ENCODE measurements at regions not wholly inside any gene's neighbourhood (a gene's known extent, or its start where the extent isn't known, plus 50 kb on each side); places are given as distances from the start of the nearest gene placed in this dataset.

- DNase-seq = no peak
- H3K27ac Mint-ChIP-seq = no peak overlapping the region
- no peak for TF ChIP-seq CTCF (IDR thresholded peaks at IDR 0.05)
- ChIA-PET POLR2A (no interaction called here), CTCF (no interaction called here)
- no peaks in the 10 kb centered on the region for H3K4me1 Mint-ChIP-seq
- intact Hi-C loops (cut with micrococcal nuclease) = no loop called here
- no peak overlapping the region for H3K4me3 Mint-ChIP-seq
- ATAC-seq (ENCODE audit: low read depth) = no peak
- no peaks in the 10 kb centered on the region for H3K27me3 Mint-ChIP-seq
- H3K9me3 Mint-ChIP-seq = peaks cover 3% of the 10 kb centered on the region
- H3K36me3 Mint-ChIP-seq (ENCODE audit: low read depth) = no peaks in the 10 kb centered on the region
These were observed 482.8 kb upstream of the NAALADL2 start for GRCh38 chr3:174376346-174376745.

DNA sequence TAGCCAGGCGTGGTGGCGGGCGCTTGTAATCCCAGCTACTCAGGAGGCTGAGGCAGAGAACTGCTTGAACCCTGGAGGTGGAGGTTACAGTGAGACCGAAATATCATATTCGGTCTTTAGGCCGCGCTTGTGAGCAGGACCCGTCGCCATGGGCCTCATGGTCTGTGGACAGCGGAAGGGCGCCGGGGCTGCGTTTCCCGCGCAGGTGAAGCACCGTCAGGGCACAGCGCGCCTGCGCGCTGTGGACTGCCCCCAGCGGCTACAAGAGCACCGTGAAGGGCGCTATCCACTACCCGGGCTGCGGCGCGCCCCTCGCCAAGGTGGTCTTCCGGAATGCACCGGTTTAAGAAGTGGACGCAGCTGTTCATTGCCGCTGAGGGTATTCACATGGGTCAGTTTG, 482.0 kb upstream of the NAALADL2 start:
- no peak for TF ChIP-seq CTCF (IDR thresholded peaks at IDR 0.05)
- POLR2A ChIA-PET = no interaction called here
- H3K4me3 Mint-ChIP-seq = no peak overlapping the region
- no peaks in the 10 kb centered on the region for H3K36me3 Mint-ChIP-seq (ENCODE audit: low read depth)
- peaks cover 2% of the 10 kb centered on the region for H3K9me3 Mint-ChIP-seq
- ATAC-seq (ENCODE audit: low read depth) (no peak), DNase-seq (no peak)
- H3K27ac Mint-ChIP-seq = no peak overlapping the region
- H3K27me3 Mint-ChIP-seq = no peaks in the 10 kb centered on the region
- CTCF ChIA-PET = no interaction called here
- no peaks in the 10 kb centered on the region for H3K4me1 Mint-ChIP-seq
- intact Hi-C loops (cut with micrococcal nuclease) = no loop called here

- ATAC-seq (ENCODE audit: low read depth) = no peak
- H3K4me3 Mint-ChIP-seq = no peak overlapping the region
- CTCF ChIA-PET = no interaction called here
These were observed 481.4 kb upstream of the NAALADL2 start for GRCh38 chr3:174377684-174378083.

GRCh38 chr3:174382878-174383277, 476.3 kb upstream of the NAALADL2 start:
- POLR2A ChIA-PET = no interaction called here
- TF ChIP-seq CTCF (IDR thresholded peaks at IDR 0.05) = no peak
- Mint-ChIP-seq H3K4me1 (no peaks in the 10 kb centered on the region), H3K36me3 (ENCODE audit: low read depth) (no peaks in the 10 kb centered on the region), H3K27ac (no peak overlapping the region), H3K27me3 (no peaks in the 10 kb centered on the region), H3K4me3 (no peak overlapping the region), H3K9me3 (peaks cover 6% of the 10 kb centered on the region)
- no peak for DNase-seq
- CTCF ChIA-PET = no interaction called here
- ATAC-seq (ENCODE audit: low read depth) = no peak
- intact Hi-C loops (cut with micrococcal nuclease) = no loop called here

More at GRCh38 chr3:174377684-174378083, 481.4 kb upstream of the NAALADL2 start:
- H3K27me3 Mint-ChIP-seq = no peaks in the 10 kb centered on the region
- no peak overlapping the region for H3K27ac Mint-ChIP-seq
- POLR2A ChIA-PET = no interaction called here
- H3K9me3 Mint-ChIP-seq = peaks cover 2% of the 10 kb centered on the region
- DNase-seq = no peak
- no peaks in the 10 kb centered on the region for H3K36me3 Mint-ChIP-seq (ENCODE audit: low read depth)
- intact Hi-C loops (cut with micrococcal nuclease) = no loop called here
- TF ChIP-seq CTCF (IDR thresholded peaks at IDR 0.05) = no peak
- H3K4me1 Mint-ChIP-seq = no peaks in the 10 kb centered on the region

- H3K9me3 Mint-ChIP-seq = peaks cover 8% of the 10 kb centered on the region
- no peaks in the 10 kb centered on the region for H3K27me3 Mint-ChIP-seq
- ATAC-seq (ENCODE audit: low read depth) (no peak), DNase-seq (no peak)
- no peaks in the 10 kb centered on the region for H3K36me3 Mint-ChIP-seq (ENCODE audit: low read depth)
- CTCF ChIA-PET = no interaction called here
- H3K4me1 Mint-ChIP-seq = no peaks in the 10 kb centered on the region
- POLR2A ChIA-PET = no interaction called here
- no peak for TF ChIP-seq CTCF (IDR thresholded peaks at IDR 0.05)
- intact Hi-C loops (cut with micrococcal nuclease) = no loop called here
- H3K4me3 Mint-ChIP-seq = no peak overlapping the region
- no peak overlapping the region for H3K27ac Mint-ChIP-seq
These were observed 471.4 kb upstream of the NAALADL2 start for GRCh38 chr3:174387736-174388135.

All from activated B cell treated with CpG ODN at 0.5 μM for 24 hours (primary cell).